IMR-90 (cell line): ENCODE measurements at regions not wholly inside any gene's neighbourhood (a gene's known extent, or its start where the extent isn't known, plus 50 kb on each side); places are given as distances from the start of the nearest gene placed in this dataset.

ENCODE experiments used
- ATAC-seq: fragments of 200-7000 bp; cut with Tn5 transposase; 2 replicates; pipeline ENCODE4 v1.9.1; 2020; ENCODE audit warnings: low read depth, mild to moderate bottlenecking, moderate library complexity
- BruUV-seq: library from RNA; stranded (reverse); fragments of 400-500 nt; replicated peaks from 2 replicates; lab custom pipeline; 2021; lab: Mats Ljungman, UMichigan
- CTCF ChIA-PET: fragments of 300-600 bp; formaldehyde crosslinking; extraction: SDS; loops from one replicate; lab custom pipeline; 2021; ENCODE audit warnings: antibody characterized with exemption; lab: Yijun Ruan, JAX
- POLR2A ChIA-PET: fragments of 300-600 bp; sonication (Branson Sonifier 250); formaldehyde crosslinking; loops from one replicate; lab custom pipeline; 2022; ENCODE audit warnings: antibody characterized with exemption; ENCODE audit not compliant: unreplicated experiment; lab: Charles Lee
- DNase-seq: peaks from one replicate; pipeline ENCODE4 v3.0.0; 2013
- H2AFZ ChIP-seq: replicated peaks from 2 replicates; pipeline ENCODE3; 2013; ENCODE audit warnings: low read length, mild to moderate bottlenecking; ENCODE audit not compliant: poor library complexity
- H2AK5ac ChIP-seq: 2 replicates; pipeline ENCODE4 v1.6.1; 2013; ENCODE audit warnings: low read depth, low read length, inconsistent platforms
- H2AK9ac ChIP-seq: replicated peaks from 2 replicates; pipeline ENCODE3; 2013; ENCODE audit warnings: mild to moderate bottlenecking, low read depth, low read length, moderate library complexity; ENCODE audit not compliant: poor library complexity
- H2BK120ac ChIP-seq: 2 replicates; pipeline ENCODE4 v1.6.1; 2013; ENCODE audit warnings: low read depth, low read length, inconsistent platforms
- H2BK15ac ChIP-seq: 3 replicates; pipeline ENCODE4 v1.6.1; 2013; ENCODE audit warnings: low read depth, low read length, inconsistent platforms
- H2BK20ac ChIP-seq: 2 replicates; pipeline ENCODE4 v1.6.1; 2013; ENCODE audit warnings: low read depth, mild to moderate bottlenecking, inconsistent platforms, low read length, moderate library complexity
- H2BK5ac ChIP-seq: 2 replicates; pipeline ENCODE4 v1.6.1; 2013; ENCODE audit warnings: mild to moderate bottlenecking, low read depth, low read length, inconsistent platforms; ENCODE audit not compliant: poor library complexity, severe bottlenecking
- H3K14ac ChIP-seq: replicated peaks from 2 replicates; pipeline ENCODE4 v1.6.1; 2013; ENCODE audit warnings: low read depth, low read length, inconsistent platforms
- H3K18ac ChIP-seq: 2 replicates; pipeline ENCODE4 v1.6.1; 2013; ENCODE audit warnings: low read depth, low read length, control low read depth
- H3K23ac ChIP-seq: 2 replicates; pipeline ENCODE4 v1.6.1; 2013; ENCODE audit warnings: low read depth, low read length, inconsistent platforms
- H3K27ac ChIP-seq: 2 replicates; pipeline ENCODE4 v1.5.1; 2013; ENCODE audit warnings: mild to moderate bottlenecking, control low read depth, low read length; ENCODE audit not compliant: insufficient read depth
- H3K27me3 ChIP-seq: 2 replicates; pipeline ENCODE4 v1.6.1; 2013; ENCODE audit warnings: low read length; ENCODE audit not compliant: control insufficient read depth, insufficient read depth
- H3K36me3 ChIP-seq: 2 replicates; pipeline ENCODE4 v1.6.1; 2013; ENCODE audit warnings: low read length, mixed read lengths; ENCODE audit not compliant: control insufficient read depth, insufficient read depth
- H3K4ac ChIP-seq: 2 replicates; pipeline ENCODE4 v1.6.1; 2013; ENCODE audit warnings: low read depth, low read length, inconsistent platforms
- H3K4me1 ChIP-seq: 2 replicates; pipeline ENCODE4 v1.6.1; 2013; ENCODE audit warnings: low read length, mixed read lengths; ENCODE audit not compliant: control insufficient read depth, insufficient read depth
- H3K4me2 ChIP-seq: 2 replicates; pipeline ENCODE4 v1.6.1; 2013; ENCODE audit warnings: low read depth, mild to moderate bottlenecking, control low read depth, low read length, moderate library complexity
- H3K4me3 ChIP-seq: 2 replicates; pipeline ENCODE4 v1.5.1; 2013; ENCODE audit warnings: low read depth, mild to moderate bottlenecking, control low read depth, low read length, moderate library complexity; ENCODE audit not compliant: insufficient read depth
- H3K56ac ChIP-seq: 2 replicates; pipeline ENCODE4 v1.6.1; 2013; ENCODE audit warnings: low read length, inconsistent platforms; ENCODE audit not compliant: insufficient read depth; ENCODE audit errors: extremely low read depth
- H3K79me1 ChIP-seq, 2 experiments: 2 replicates each; pipeline ENCODE4 v1.6.1; 2013; ENCODE audit warnings: low read length in 2 of 2, inconsistent platforms in 1 of 2, low read depth in 1 of 2
- H3K9ac ChIP-seq: 2 replicates; pipeline ENCODE4 v1.6.1; 2013; ENCODE audit warnings: low read depth, low read length, control low read depth
- H3K9me1 ChIP-seq: 2 replicates; pipeline ENCODE4 v1.6.1; 2013; ENCODE audit warnings: low read length, inconsistent platforms; ENCODE audit not compliant: insufficient read depth
- H3K9me3 ChIP-seq: 2 replicates; pipeline ENCODE4 v1.6.1; 2013; ENCODE audit warnings: low read length; ENCODE audit not compliant: control insufficient read depth, insufficient read depth
- H4K20me1 ChIP-seq: 2 replicates; pipeline ENCODE4 v1.6.1; 2013; ENCODE audit warnings: low read length, inconsistent platforms; ENCODE audit not compliant: insufficient read depth
- H4K5ac ChIP-seq: 2 replicates; pipeline ENCODE4 v1.6.1; 2013; ENCODE audit warnings: mild to moderate bottlenecking, low read depth, low read length, control low read depth
- H4K8ac ChIP-seq, 2 experiments: 2 replicates each; pipeline ENCODE4 v1.6.1; 2013; ENCODE audit warnings: low read depth in 2 of 2, low read length in 2 of 2, control low read depth in 1 of 2, inconsistent platforms in 1 of 2
- H4K91ac ChIP-seq: 2 replicates; pipeline ENCODE4 v1.6.1; 2013; ENCODE audit warnings: low read depth, low read length, inconsistent platforms; ENCODE audit not compliant: insufficient read depth
- MXI1 ChIP-seq: IDR thresholded peaks from 2 replicates; pipeline ENCODE4 v1.6.1; 2012; ENCODE audit warnings: low read depth, mild to moderate bottlenecking, low read length, moderate library complexity, borderline replicate concordance
- RFX5 ChIP-seq: IDR thresholded peaks from 2 replicates; pipeline ENCODE4 v1.8.0; 2012; ENCODE audit warnings: low read depth, mild to moderate bottlenecking, low read length, moderate library complexity
- dilution Hi-C: fragments of 300-500 bp; cut with HindIII; formaldehyde crosslinking; loops from one replicate; pipeline ENCODE4 v1.14.3; 2018; ENCODE audit warnings: low sequenced_read_pairs; ENCODE audit not compliant: unreplicated experiment
- in situ Hi-C: fragments of 300-500 bp; cut with MboI; formaldehyde crosslinking; loops from 3 replicates; pipeline ENCODE4 v1.14.3; 2019; ENCODE audit warnings: low sequenced_read_pairs, inconsistent platforms, mixed read lengths
- intact Hi-C: fragments of 100-400 bp; cut with micrococcal nuclease; formaldehyde crosslinking; loops from 2 replicates; pipeline ENCODE4 v1.10.0; 2022

GRCh38 chr1:96981181-96981580 is 259.6 kb downstream of the PTBP2 start:
- TF ChIP-seq MXI1 = no peak
- TF ChIP-seq RFX5 = no peak
- dilution Hi-C loops = no loop called here
- DNase-seq = no peak
- no peak overlapping the region for H2BK120ac ChIP-seq
- no peak overlapping the region for H3K4ac ChIP-seq
- no peak overlapping the region for H4K91ac ChIP-seq
- H3K9ac ChIP-seq = no peak overlapping the region
- no peak overlapping the region for H2BK5ac ChIP-seq
- H3K27me3 ChIP-seq = no peaks in the 10 kb centered on the region; the same call in 1 of the 2 replicates
- no peaks in the 10 kb centered on the region for H3K9me1 ChIP-seq
- no peaks in the 10 kb centered on the region; the same call in 1 of the 2 replicates for H3K4me1 ChIP-seq
- intact Hi-C loops = no loop called here
- ATAC-seq = no peak
- no peaks in the 10 kb centered on the region for H4K20me1 ChIP-seq
- H3K9me3 ChIP-seq = no peaks in the 10 kb centered on the region
- no peaks in the 10 kb centered on the region for H3K79me1 ChIP-seq
- no peak overlapping the region for H3K18ac ChIP-seq
- no peak overlapping the region for H2BK15ac ChIP-seq
- H2AK9ac ChIP-seq = no peak overlapping the region
- no peak overlapping the region for H4K8ac ChIP-seq
- H3K56ac ChIP-seq = no peak overlapping the region
- no peak overlapping the region for H4K5ac ChIP-seq
- H3K4me3 ChIP-seq = no peak overlapping the region
- H2AFZ ChIP-seq = no peak overlapping the region
- ChIA-PET CTCF (interaction anchor here (1.2 kb wide), 1 partner anchor 32 kb away, joined by 3 read pairs; no protein-coding TSS in a partner anchor), POLR2A (no interaction called here)
- in situ Hi-C loops = no loop called here
- no peaks in the 10 kb centered on the region for H3K36me3 ChIP-seq
- H3K4me2 ChIP-seq = no peak overlapping the region
- no TSS peak for BruUV-seq
- no peak overlapping the region for H3K27ac ChIP-seq
- no peak overlapping the region for H2BK20ac ChIP-seq
- H3K14ac ChIP-seq = no peak overlapping the region
- H2AK5ac ChIP-seq = no peak overlapping the region
- no peak overlapping the region for H3K23ac ChIP-seq
